Suprapubic skin (tissue), 4 donors: ENCODE measurements at regions not wholly inside any gene's neighbourhood (a gene's known extent, or its start where the extent isn't known, plus 50 kb on each side); places are given as distances from the start of the nearest gene placed in this dataset.

ENCODE experiments used
- DNase-seq, 2 donors: peaks; one replicate each; pipeline ENCODE4 v3.0.0-alpha.2; 2019; ENCODE audit warnings: low spot score in 2 of 2
- H3K27ac ChIP-seq: fragments of 200-600 bp; sonication (generic); one replicate; pipeline ENCODE4 v1.5.1; 2019
- H3K27me3 ChIP-seq: fragments of 200-600 bp; sonication (generic); one replicate; pipeline ENCODE4 v1.5.1; 2019
- H3K36me3 ChIP-seq: fragments of 200-600 bp; sonication (generic); one replicate; pipeline ENCODE4 v1.5.1; 2019
- H3K4me1 ChIP-seq: fragments of 200-600 bp; sonication (generic); one replicate; pipeline ENCODE4 v1.5.1; 2019
- H3K4me3 ChIP-seq: fragments of 200-600 bp; sonication (generic); one replicate; pipeline ENCODE4 v1.5.1; 2019; ENCODE audit warnings: mild to moderate bottlenecking
- H3K9me3 ChIP-seq: fragments of 200-600 bp; sonication (generic); one replicate; pipeline ENCODE4 v1.5.1; 2019
- EP300 ChIP-seq: sonication (generic); formaldehyde crosslinking; IDR thresholded peaks from one replicate; pipeline ENCODE4 v1.6.1; 2017; ENCODE audit warnings: antibody characterized with exemption
- POLR2A ChIP-seq, 2 donors: fragments of 450-650 bp; IDR thresholded peaks; one replicate each; pipeline ENCODE4 v1.6.1; 2017; ENCODE audit warnings: antibody characterized with exemption in 2 of 2, mild to moderate bottlenecking in 2 of 2, moderate library complexity in 2 of 2
- POLR2AphosphoS5 ChIP-seq, 3 donors: sonication (generic); formaldehyde crosslinking; IDR thresholded peaks; one replicate each; pipeline ENCODE4 v1.6.1; 2017; ENCODE audit warnings: antibody characterized with exemption in 3 of 3
- WGBS: methylation state at CpG from one replicate; pipeline ENCODE4 v1.1.5; 2018; 5-methylcytosine and 5-hydroxymethylcytosine counted together
- TF ChIP-seq, protein P1 (sequence below), 2 donors: fragments of 200-600 bp in 1 of 2; fragments of 450-650 bp in 1 of 2; sonication (generic) in 1 of 2; IDR thresholded peaks; one replicate each; pipeline ENCODE4 v1.5.1; 2016 to 2019; ENCODE audit warnings: antibody characterized with exemption in 2 of 2, mild to moderate bottlenecking in 1 of 2, moderate library complexity in 1 of 2

DNA sequence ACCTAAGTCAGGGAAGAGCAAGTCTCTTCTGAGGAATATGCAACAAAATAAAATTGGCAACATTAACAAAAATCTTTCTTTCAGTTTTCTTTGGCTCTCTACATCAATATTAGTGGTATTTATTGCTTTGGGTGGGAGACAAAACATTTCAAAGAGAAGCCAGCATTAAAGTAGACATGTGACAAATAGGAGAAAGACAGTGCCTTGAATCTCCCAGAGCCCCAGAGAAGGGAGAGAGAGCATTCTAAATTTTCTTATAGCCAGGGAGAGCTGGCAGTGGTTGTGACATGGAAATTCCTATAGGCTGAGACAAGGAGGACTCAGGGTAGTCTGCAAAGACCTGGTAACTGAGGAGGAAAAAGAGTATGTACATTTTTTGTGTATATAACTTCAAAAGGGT, 79.4 kb upstream of the NREP start:
- H3K4me1 ChIP-seq, result peaks cover 8% of the 10 kb centered on the region
- no peak overlapping the region for H3K27ac ChIP-seq
- no peak overlapping the region for H3K4me3 ChIP-seq
- no peaks in the 10 kb centered on the region for H3K27me3 ChIP-seq
- no peaks in the 10 kb centered on the region for H3K9me3 ChIP-seq
- no peaks in the 10 kb centered on the region for H3K36me3 ChIP-seq
- TF ChIP-seq POLR2AphosphoS5 (IDR thresholded peaks at IDR 0.05), result no peak
- no peak for TF ChIP-seq EP300
- TF ChIP-seq, protein P1, sequence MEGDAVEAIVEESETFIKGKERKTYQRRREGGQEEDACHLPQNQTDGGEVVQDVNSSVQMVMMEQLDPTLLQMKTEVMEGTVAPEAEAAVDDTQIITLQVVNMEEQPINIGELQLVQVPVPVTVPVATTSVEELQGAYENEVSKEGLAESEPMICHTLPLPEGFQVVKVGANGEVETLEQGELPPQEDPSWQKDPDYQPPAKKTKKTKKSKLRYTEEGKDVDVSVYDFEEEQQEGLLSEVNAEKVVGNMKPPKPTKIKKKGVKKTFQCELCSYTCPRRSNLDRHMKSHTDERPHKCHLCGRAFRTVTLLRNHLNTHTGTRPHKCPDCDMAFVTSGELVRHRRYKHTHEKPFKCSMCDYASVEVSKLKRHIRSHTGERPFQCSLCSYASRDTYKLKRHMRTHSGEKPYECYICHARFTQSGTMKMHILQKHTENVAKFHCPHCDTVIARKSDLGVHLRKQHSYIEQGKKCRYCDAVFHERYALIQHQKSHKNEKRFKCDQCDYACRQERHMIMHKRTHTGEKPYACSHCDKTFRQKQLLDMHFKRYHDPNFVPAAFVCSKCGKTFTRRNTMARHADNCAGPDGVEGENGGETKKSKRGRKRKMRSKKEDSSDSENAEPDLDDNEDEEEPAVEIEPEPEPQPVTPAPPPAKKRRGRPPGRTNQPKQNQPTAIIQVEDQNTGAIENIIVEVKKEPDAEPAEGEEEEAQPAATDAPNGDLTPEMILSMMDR (IDR thresholded peaks at IDR 0.05), result no peak
- TF ChIP-seq POLR2A (IDR thresholded peaks at IDR 0.05), result no peak
- no peak for DNase-seq

DNA sequence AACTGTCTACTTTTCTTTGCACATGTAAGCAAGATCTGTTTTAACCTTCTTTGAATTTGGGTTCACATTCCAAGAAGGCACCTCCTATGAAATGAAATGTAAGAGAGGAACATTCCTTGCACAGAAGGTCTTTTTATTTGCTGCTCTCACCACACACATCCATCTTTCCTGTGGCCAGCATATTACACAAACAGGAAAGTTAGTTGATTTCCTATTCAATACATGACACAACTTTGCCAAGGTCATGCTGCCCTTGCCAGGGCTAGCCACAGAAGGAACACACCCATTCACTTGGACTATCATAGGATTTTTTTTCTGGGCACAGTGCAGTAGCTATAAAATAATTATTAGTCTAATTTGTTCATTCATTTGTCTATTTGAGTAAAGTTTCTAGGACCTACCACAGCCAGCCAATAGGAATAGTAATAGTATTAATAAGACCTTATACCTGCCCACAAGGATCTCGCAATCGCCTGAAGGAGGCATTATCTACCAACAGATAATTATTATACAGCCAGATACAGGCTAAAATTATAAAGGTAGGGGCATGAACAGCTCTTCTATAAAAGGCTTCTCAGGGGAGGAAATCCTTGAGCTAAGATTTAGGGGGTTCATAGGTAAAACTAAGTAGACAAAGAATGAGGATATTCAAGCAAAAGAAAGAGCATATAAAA, 78.1 kb upstream of the NREP start:
- H3K4me1 ChIP-seq, result peaks cover 8% of the 10 kb centered on the region
- 91% methylated on average over 2 of the region's 2 CpGs for WGBS
- no peaks in the 10 kb centered on the region for H3K27me3 ChIP-seq
- H3K9me3 ChIP-seq, result no peaks in the 10 kb centered on the region
- no peak overlapping the region for H3K4me3 ChIP-seq
- no peak overlapping the region for H3K27ac ChIP-seq
- DNase-seq, result no peak
- TF ChIP-seq, protein P1 (IDR thresholded peaks at IDR 0.05), result no peak
- TF ChIP-seq EP300, result no peak
- no peak for TF ChIP-seq POLR2AphosphoS5 (IDR thresholded peaks at IDR 0.05)
- TF ChIP-seq POLR2A (IDR thresholded peaks at IDR 0.05), result no peak
- H3K36me3 ChIP-seq, result no peaks in the 10 kb centered on the region

DNA sequence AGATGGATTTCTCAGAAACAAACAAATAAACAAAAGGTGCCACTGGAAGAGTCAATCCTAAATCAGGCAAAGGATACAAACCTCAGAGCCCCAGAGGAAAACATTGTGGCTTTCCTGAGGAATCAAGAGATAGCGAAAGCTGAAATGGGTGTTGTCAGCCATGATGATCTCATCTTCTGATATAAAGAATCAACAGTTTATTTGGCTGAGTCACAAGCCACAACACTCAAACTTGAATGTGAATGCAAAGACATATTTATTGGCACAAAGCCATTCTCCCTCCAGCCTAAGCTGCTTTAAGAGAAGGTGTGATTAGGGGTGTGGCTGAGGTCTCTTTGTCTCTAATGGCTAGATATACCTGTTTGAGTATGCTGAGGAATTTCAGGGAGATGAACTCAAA, 73.3 kb upstream of the NREP start:
- DNase-seq, result no peak
- WGBS, result 34% methylated on average over 1 of the region's 1 CpG
- no peak overlapping the region for H3K27ac ChIP-seq

DNA sequence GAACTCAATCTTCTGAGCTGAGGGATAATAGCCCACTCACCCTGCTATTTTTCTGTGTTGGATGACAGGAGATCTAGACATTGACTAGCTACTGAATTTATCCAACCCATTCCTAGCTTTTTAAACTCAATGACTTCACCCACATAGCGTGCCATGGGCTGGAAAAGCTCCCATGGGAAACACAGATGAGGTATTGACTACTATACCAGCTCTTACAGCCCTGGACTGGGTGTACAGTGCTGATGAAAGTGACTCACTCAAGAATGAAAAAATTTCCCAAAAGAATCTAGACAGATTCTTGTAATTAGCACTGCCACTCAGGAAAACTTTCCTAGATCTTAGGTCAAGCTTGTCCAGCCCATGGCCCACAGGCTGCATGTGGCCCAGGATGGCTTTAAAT, 72.7 kb upstream of the NREP start:
- no peak for DNase-seq
- TF ChIP-seq, protein P1 (IDR thresholded peaks at IDR 0.05), result no peak
- TF ChIP-seq POLR2AphosphoS5 (IDR thresholded peaks at IDR 0.05) (no peak), POLR2A (IDR thresholded peaks at IDR 0.05) (no peak), EP300 (no peak)
- H3K36me3 ChIP-seq, result no peaks in the 10 kb centered on the region
- WGBS, result 57% methylated on average over 1 of the region's 1 CpG
- H3K27ac ChIP-seq, result no peak overlapping the region
- H3K4me3 ChIP-seq, result no peak overlapping the region
- no peaks in the 10 kb centered on the region for H3K27me3 ChIP-seq
- H3K9me3 ChIP-seq, result no peaks in the 10 kb centered on the region
- peaks cover 6% of the 10 kb centered on the region for H3K4me1 ChIP-seq

More for the DNA sequence above, 73.3 kb upstream of the NREP start:
- Histone ChIP-seq H3K27me3 (no peaks in the 10 kb centered on the region), H3K4me1 (peaks cover 11% of the 10 kb centered on the region), H3K4me3 (no peak overlapping the region), H3K36me3 (no peaks in the 10 kb centered on the region), H3K9me3 (no peaks in the 10 kb centered on the region)
- TF ChIP-seq POLR2A (IDR thresholded peaks at IDR 0.05), result no peak
- TF ChIP-seq, protein P1 (IDR thresholded peaks at IDR 0.05), result no peak
- TF ChIP-seq EP300, result no peak
- no peak for TF ChIP-seq POLR2AphosphoS5 (IDR thresholded peaks at IDR 0.05)

DNA sequence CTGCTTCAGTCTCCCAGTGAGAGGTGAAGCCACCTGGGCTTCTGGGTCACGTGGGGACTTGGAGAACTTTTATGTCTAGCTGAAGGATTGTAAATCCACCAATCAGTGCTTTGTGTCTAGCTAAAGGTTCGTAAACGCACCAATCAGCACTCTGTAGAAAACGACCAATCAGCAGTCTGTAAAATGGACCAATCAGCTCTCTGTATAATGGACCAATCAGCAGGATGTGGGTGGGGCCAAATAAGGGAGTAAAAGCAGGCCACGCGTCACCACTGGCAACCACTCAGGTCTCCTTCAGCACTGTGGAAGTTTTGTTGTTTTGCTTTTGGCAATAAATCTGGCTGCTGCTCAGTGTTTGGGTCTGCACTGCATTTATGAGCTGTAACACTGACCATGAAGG, 69.1 kb upstream of the NREP start:
- no peak overlapping the region for H3K4me3 ChIP-seq
- no peaks in the 10 kb centered on the region for H3K36me3 ChIP-seq
- 91% methylated on average over 6 of the region's 6 CpGs for WGBS
- no peaks in the 10 kb centered on the region for H3K27me3 ChIP-seq
- peaks cover 3% of the 10 kb centered on the region for H3K4me1 ChIP-seq
- no peak for TF ChIP-seq EP300
- TF ChIP-seq POLR2AphosphoS5 (IDR thresholded peaks at IDR 0.05), result no peak
- TF ChIP-seq POLR2A (IDR thresholded peaks at IDR 0.05), result no peak
- TF ChIP-seq, protein P1 (IDR thresholded peaks at IDR 0.05), result no peak
- H3K27ac ChIP-seq, result no peak overlapping the region
- no peak for DNase-seq
- H3K9me3 ChIP-seq, result no peaks in the 10 kb centered on the region
